ENCODE measurements at regions not wholly inside any gene's neighbourhood (a gene's known extent, or its start where the extent isn't known, plus 50 kb on each side); places are given as distances from the start of the nearest gene placed in this dataset.

DNA sequence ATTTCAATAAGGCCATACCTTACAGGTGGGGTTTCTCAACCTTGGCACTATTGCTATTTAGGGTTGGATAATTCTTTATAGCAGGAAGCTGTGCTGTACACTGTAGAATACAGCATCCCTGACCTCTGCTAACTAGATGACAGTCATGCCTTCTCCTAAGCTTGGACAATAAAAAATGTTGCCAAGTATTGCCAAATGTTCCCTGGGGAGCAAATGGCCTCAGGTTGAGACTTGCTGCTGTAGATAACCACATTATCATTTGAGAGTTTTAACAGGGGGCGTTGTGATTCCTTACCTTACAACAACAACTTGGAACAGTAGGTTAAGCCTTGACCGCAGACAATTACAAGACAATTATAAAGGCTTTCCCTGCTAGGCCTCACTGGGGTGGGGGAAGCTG, 1073.6 kb upstream of the TMEM132C start:
- TF ChIP-seq, protein P1, sequence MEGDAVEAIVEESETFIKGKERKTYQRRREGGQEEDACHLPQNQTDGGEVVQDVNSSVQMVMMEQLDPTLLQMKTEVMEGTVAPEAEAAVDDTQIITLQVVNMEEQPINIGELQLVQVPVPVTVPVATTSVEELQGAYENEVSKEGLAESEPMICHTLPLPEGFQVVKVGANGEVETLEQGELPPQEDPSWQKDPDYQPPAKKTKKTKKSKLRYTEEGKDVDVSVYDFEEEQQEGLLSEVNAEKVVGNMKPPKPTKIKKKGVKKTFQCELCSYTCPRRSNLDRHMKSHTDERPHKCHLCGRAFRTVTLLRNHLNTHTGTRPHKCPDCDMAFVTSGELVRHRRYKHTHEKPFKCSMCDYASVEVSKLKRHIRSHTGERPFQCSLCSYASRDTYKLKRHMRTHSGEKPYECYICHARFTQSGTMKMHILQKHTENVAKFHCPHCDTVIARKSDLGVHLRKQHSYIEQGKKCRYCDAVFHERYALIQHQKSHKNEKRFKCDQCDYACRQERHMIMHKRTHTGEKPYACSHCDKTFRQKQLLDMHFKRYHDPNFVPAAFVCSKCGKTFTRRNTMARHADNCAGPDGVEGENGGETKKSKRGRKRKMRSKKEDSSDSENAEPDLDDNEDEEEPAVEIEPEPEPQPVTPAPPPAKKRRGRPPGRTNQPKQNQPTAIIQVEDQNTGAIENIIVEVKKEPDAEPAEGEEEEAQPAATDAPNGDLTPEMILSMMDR (IDR thresholded peaks at IDR 0.05; ENCODE audit: low read depth, low read length): no peak
- TF ChIP-seq, protein P2, sequence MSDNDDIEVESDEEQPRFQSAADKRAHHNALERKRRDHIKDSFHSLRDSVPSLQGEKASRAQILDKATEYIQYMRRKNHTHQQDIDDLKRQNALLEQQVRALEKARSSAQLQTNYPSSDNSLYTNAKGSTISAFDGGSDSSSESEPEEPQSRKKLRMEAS (IDR thresholded peaks at IDR 0.05; ENCODE audit: low read depth, low read length): no peak
- no peak for TF ChIP-seq POLR2A (IDR thresholded peaks at IDR 0.05; ENCODE audit: extremely low read depth, insufficient read length)
- no peak for TF ChIP-seq MYC (IDR thresholded peaks at IDR 0.05; ENCODE audit: low read depth, low read length)
